ENCODE measurements at regions not wholly inside any gene's neighbourhood (a gene's known extent, or its start where the extent isn't known, plus 50 kb on each side); places are given as distances from the start of the nearest gene placed in this dataset.

- no peak overlapping the region for H3K4me3 ChIP-seq (replicated peaks in 1 of 4; ENCODE audit: control extremely low read depth in 1 of 4, insufficient read depth in 1 of 4, low read depth in 3 of 4, low read length in 4 of 4)
- no peaks in the 10 kb centered on the region for H3K79me2 ChIP-seq (ENCODE audit: control insufficient read depth, insufficient read depth, low read length)
- no peak overlapping the region for H3K9ac ChIP-seq (ENCODE audit: insufficient read depth, low read length)
- peaks cover 10% of the 10 kb centered on the region for H3K4me1 ChIP-seq (ENCODE audit: control insufficient read depth, extremely low read depth, insufficient read depth, low read length)
- no peaks in the 10 kb centered on the region for H3K27me3 ChIP-seq (ENCODE audit: control insufficient read depth, insufficient read depth, low read length)
- no peak overlapping the region for H2AFZ ChIP-seq (ENCODE audit: low read length)
- TF ChIP-seq EZH2 (IDR thresholded peaks at IDR 0.05; ENCODE audit: low read length, missing control alignments) = no peak
- no peak for TF ChIP-seq CTCF (conservative IDR thresholded peaks at IDR 0.05 in 1 of 2, IDR thresholded peaks at IDR 0.05 in 1 of 2; ENCODE audit: low read depth in 1 of 2, low read length in 2 of 2)
- H3K4me2 ChIP-seq (ENCODE audit: extremely low read depth, insufficient read depth, low read length) = no peak overlapping the region
- H3K36me3 ChIP-seq (ENCODE audit: control insufficient read depth, insufficient read depth, low read length) = no peaks in the 10 kb centered on the region
- H4K20me1 ChIP-seq (ENCODE audit: control insufficient read depth, extremely low read depth, insufficient read depth, low read length) = no peaks in the 10 kb centered on the region
- H3K9me3 ChIP-seq (ENCODE audit: control insufficient read depth, insufficient read depth, low read depth, low read length) = no peaks in the 10 kb centered on the region
- no peak for DNase-seq (ENCODE audit: low read depth in 2 of 2)
- H3K27ac ChIP-seq (ENCODE audit: insufficient read depth, low read length) = no peak overlapping the region
These were observed 161.5 kb downstream of the NRIP1 start for GRCh38 chr21:14903172-14903865.

GRCh38 chr21:14901482-14901958 is 163.3 kb downstream of the NRIP1 start:
- H2AFZ ChIP-seq (ENCODE audit: low read length) = no peak overlapping the region
- H3K27me3 ChIP-seq (ENCODE audit: control insufficient read depth, insufficient read depth, low read length) = no peaks in the 10 kb centered on the region
- peaks cover 10% of the 10 kb centered on the region for H3K4me1 ChIP-seq (ENCODE audit: control insufficient read depth, extremely low read depth, insufficient read depth, low read length)
- H3K9ac ChIP-seq (ENCODE audit: insufficient read depth, low read length) = no peak overlapping the region
- TF ChIP-seq CTCF (conservative IDR thresholded peaks at IDR 0.05 in 1 of 2, IDR thresholded peaks at IDR 0.05 in 1 of 2; ENCODE audit: low read depth in 1 of 2, low read length in 2 of 2) (no peak), EZH2 (IDR thresholded peaks at IDR 0.05; ENCODE audit: low read length, missing control alignments) (no peak)
- no peak overlapping the region for H3K27ac ChIP-seq (ENCODE audit: insufficient read depth, low read length)
- H4K20me1 ChIP-seq (ENCODE audit: control insufficient read depth, extremely low read depth, insufficient read depth, low read length) = no peaks in the 10 kb centered on the region
- H3K79me2 ChIP-seq (ENCODE audit: control insufficient read depth, insufficient read depth, low read length) = no peaks in the 10 kb centered on the region
- no peaks in the 10 kb centered on the region for H3K36me3 ChIP-seq (ENCODE audit: control insufficient read depth, insufficient read depth, low read length)
- DNase-seq (ENCODE audit: low read depth in 2 of 2) = peak; percentile 19 to 99
- H3K4me2 ChIP-seq (ENCODE audit: extremely low read depth, insufficient read depth, low read length) = peak overlapping the region; percentile 17
- no peaks in the 10 kb centered on the region for H3K9me3 ChIP-seq (ENCODE audit: control insufficient read depth, insufficient read depth, low read depth, low read length)
- H3K4me3 ChIP-seq (replicated peaks in 1 of 4; ENCODE audit: control extremely low read depth in 1 of 4, insufficient read depth in 1 of 4, low read depth in 3 of 4, low read length in 4 of 4) = no peak overlapping the region

GRCh38 chr21:14900611-14901010 is 164.2 kb downstream of the NRIP1 start:
- H3K4me2 ChIP-seq (ENCODE audit: extremely low read depth, insufficient read depth, low read length) = peak overlapping the region; percentile 67
- H4K20me1 ChIP-seq (ENCODE audit: control insufficient read depth, extremely low read depth, insufficient read depth, low read length) = no peaks in the 10 kb centered on the region
- H2AFZ ChIP-seq (ENCODE audit: low read length) = peak overlapping the region; percentile 63
- H3K9me3 ChIP-seq (ENCODE audit: control insufficient read depth, insufficient read depth, low read depth, low read length) = no peaks in the 10 kb centered on the region
- no peaks in the 10 kb centered on the region for H3K79me2 ChIP-seq (ENCODE audit: control insufficient read depth, insufficient read depth, low read length)
- peak; percentile 22 to 78 for DNase-seq (ENCODE audit: low read depth in 2 of 2)
- H3K4me3 ChIP-seq (replicated peaks in 1 of 4; ENCODE audit: control extremely low read depth in 1 of 4, insufficient read depth in 1 of 4, low read depth in 3 of 4, low read length in 4 of 4) = no peak overlapping the region
- H3K9ac ChIP-seq (ENCODE audit: insufficient read depth, low read length) = no peak overlapping the region
- H3K36me3 ChIP-seq (ENCODE audit: control insufficient read depth, insufficient read depth, low read length) = no peaks in the 10 kb centered on the region
- no peak for TF ChIP-seq CTCF (conservative IDR thresholded peaks at IDR 0.05 in 1 of 2, IDR thresholded peaks at IDR 0.05 in 1 of 2; ENCODE audit: low read depth in 1 of 2, low read length in 2 of 2)
- no peak for TF ChIP-seq EZH2 (IDR thresholded peaks at IDR 0.05; ENCODE audit: low read length, missing control alignments)
- H3K4me1 ChIP-seq (ENCODE audit: control insufficient read depth, extremely low read depth, insufficient read depth, low read length) = peaks cover 10% of the 10 kb centered on the region
- H3K27ac ChIP-seq (ENCODE audit: insufficient read depth, low read length) = peak overlapping the region; percentile 49
- H3K27me3 ChIP-seq (ENCODE audit: control insufficient read depth, insufficient read depth, low read length) = no peaks in the 10 kb centered on the region

All from fibroblast of lung (primary cell).